Hepatocyte (in vitro differentiated cells): ENCODE measurements at regions not wholly inside any gene's neighbourhood (a gene's known extent, or its start where the extent isn't known, plus 50 kb on each side); places are given as distances from the start of the nearest gene placed in this dataset.

Experiments
- EZH2phosphoT487 ChIP-seq: fragments of 200-600 bp; sonication (generic); IDR thresholded peaks from one replicate; pipeline ENCODE4 v1.6.1; 2018; ENCODE audit warnings: antibody characterized with exemption, mild to moderate bottlenecking, low read depth, moderate library complexity; ENCODE audit not compliant: unreplicated experiment, severe bottlenecking
- TF ChIP-seq, protein P1 (sequence below): fragments of 200-600 bp; sonication (generic); IDR thresholded peaks from 2 replicates; pipeline ENCODE4 v1.5.1; 2016; ENCODE audit warnings: antibody characterized with exemption, mild to moderate bottlenecking; ENCODE audit not compliant: poor library complexity

DNA sequence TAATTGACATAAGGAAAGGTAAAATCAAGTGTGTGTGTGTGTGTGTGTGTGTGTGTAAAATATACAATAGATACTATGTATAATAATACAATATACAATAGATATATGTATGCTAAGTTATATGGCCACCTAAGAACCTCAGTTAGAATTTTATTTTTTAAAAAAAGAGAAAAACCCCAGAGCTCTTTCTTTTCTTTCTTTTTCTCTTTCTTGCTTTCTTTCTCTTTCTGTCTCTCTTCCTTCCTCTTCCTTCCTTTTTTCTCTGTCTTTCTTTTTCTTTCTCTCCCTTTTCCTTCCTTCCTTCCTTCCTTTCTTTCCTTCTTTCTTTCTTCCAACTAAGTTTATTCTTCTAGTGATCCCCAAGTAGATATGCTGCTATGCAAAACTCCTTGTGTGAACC, 64.6 kb upstream of the FN1 start:
- no peak for TF ChIP-seq EZH2phosphoT487
- TF ChIP-seq, protein P1, sequence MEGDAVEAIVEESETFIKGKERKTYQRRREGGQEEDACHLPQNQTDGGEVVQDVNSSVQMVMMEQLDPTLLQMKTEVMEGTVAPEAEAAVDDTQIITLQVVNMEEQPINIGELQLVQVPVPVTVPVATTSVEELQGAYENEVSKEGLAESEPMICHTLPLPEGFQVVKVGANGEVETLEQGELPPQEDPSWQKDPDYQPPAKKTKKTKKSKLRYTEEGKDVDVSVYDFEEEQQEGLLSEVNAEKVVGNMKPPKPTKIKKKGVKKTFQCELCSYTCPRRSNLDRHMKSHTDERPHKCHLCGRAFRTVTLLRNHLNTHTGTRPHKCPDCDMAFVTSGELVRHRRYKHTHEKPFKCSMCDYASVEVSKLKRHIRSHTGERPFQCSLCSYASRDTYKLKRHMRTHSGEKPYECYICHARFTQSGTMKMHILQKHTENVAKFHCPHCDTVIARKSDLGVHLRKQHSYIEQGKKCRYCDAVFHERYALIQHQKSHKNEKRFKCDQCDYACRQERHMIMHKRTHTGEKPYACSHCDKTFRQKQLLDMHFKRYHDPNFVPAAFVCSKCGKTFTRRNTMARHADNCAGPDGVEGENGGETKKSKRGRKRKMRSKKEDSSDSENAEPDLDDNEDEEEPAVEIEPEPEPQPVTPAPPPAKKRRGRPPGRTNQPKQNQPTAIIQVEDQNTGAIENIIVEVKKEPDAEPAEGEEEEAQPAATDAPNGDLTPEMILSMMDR, result no peak
